ENCODE measurements at regions not wholly inside any gene's neighbourhood (a gene's known extent, or its start where the extent isn't known, plus 50 kb on each side); places are given as distances from the start of the nearest gene placed in this dataset.

- TF ChIP-seq, protein P1, sequence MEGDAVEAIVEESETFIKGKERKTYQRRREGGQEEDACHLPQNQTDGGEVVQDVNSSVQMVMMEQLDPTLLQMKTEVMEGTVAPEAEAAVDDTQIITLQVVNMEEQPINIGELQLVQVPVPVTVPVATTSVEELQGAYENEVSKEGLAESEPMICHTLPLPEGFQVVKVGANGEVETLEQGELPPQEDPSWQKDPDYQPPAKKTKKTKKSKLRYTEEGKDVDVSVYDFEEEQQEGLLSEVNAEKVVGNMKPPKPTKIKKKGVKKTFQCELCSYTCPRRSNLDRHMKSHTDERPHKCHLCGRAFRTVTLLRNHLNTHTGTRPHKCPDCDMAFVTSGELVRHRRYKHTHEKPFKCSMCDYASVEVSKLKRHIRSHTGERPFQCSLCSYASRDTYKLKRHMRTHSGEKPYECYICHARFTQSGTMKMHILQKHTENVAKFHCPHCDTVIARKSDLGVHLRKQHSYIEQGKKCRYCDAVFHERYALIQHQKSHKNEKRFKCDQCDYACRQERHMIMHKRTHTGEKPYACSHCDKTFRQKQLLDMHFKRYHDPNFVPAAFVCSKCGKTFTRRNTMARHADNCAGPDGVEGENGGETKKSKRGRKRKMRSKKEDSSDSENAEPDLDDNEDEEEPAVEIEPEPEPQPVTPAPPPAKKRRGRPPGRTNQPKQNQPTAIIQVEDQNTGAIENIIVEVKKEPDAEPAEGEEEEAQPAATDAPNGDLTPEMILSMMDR (IDR thresholded peaks at IDR 0.05; ENCODE audit: low read depth, low read length, poor library complexity, severe bottlenecking) = no peak
- TF ChIP-seq EZH2phosphoT487 (IDR thresholded peaks at IDR 0.05; ENCODE audit: borderline replicate concordance, low read length) = no peak
Observed at GRCh38 chr2:2902547-2903281, 474.9 kb downstream of the EIPR1 start.

Measured in DOHH2 (cell line).